ENCODE measurements at regions not wholly inside any gene's neighbourhood (a gene's known extent, or its start where the extent isn't known, plus 50 kb on each side); places are given as distances from the start of the nearest gene placed in this dataset.

DNA sequence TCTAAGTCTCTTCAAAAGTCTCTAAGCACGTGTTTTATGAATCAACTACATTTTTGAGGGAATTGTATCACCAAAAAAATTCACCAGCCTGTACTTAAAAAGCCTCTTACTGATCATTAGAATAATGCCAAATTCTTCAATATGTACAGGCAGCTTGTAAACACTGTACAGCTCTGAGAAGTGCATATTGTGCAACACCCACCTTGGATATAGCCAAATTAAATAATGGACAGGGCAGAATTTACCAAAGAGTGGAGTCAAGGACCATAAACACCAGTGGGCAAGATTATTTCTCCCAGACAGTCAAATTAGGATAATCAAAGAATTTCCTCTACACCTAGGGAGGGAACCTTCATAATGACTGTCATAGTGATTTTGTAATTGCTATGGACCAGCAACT lies 338.2 kb downstream of the NR4A2 start:
- no peak for TF ChIP-seq REST (tag by site-specific recombination; IDR thresholded peaks at IDR 0.05)
- no peak for TF ChIP-seq CTCF (tag by site-specific recombination; IDR thresholded peaks at IDR 0.05)
- no peak for TF ChIP-seq ZNF157 (tag by site-specific recombination; IDR thresholded peaks at IDR 0.05)
- TF ChIP-seq SCRT1 (tag by site-specific recombination; IDR thresholded peaks at IDR 0.05; ENCODE audit: borderline replicate concordance): no peak
